OCI-LY7 (cell line): ENCODE measurements at regions not wholly inside any gene's neighbourhood (a gene's known extent, or its start where the extent isn't known, plus 50 kb on each side); places are given as distances from the start of the nearest gene placed in this dataset.

Experiments
- BruUV-seq: library from RNA; stranded (reverse); fragments of 400-500 nt; replicated peaks from 2 replicates; lab custom pipeline; 2021; lab: Mats Ljungman, UMichigan
- CTCF ChIA-PET: fragments of 300-600 bp; sonication (Branson Sonifier 250); formaldehyde crosslinking; loops from one replicate; lab custom pipeline; 2022; ENCODE audit warnings: antibody characterized with exemption; ENCODE audit not compliant: unreplicated experiment; lab: Charles Lee
- POLR2A ChIA-PET: fragments of 300-600 bp; sonication (Branson Sonifier 250); formaldehyde crosslinking; loops from one replicate; lab custom pipeline; 2022; ENCODE audit warnings: antibody characterized with exemption; lab: Charles Lee
- DNase-seq: peaks from one replicate; pipeline ENCODE4 v3.0.0-alpha.2; 2015; ENCODE audit warnings: low spot score
- H2AFZ ChIP-seq: fragments of 200-600 bp; sonication (generic), shearing (Covaris generic); 2 replicates; pipeline ENCODE4 v1.6.1; 2014; ENCODE audit warnings: mild to moderate bottlenecking, antibody characterized with exemption, low read length, moderate library complexity
- H3K27ac ChIP-seq: fragments of 200-600 bp; sonication (generic); 2 replicates; pipeline ENCODE4 v1.5.1; 2014; ENCODE audit warnings: mixed run types, low read depth, mild to moderate bottlenecking, moderate library complexity, low read length, inconsistent platforms; ENCODE audit not compliant: poor library complexity, severe bottlenecking
- H3K36me3 ChIP-seq: fragments of 200-600 bp; sonication (generic); 2 replicates; pipeline ENCODE4 v1.6.1; 2014; ENCODE audit warnings: mild to moderate bottlenecking, antibody characterized with exemption, low read length, moderate library complexity, mixed read lengths; ENCODE audit not compliant: insufficient read depth
- H3K4me1 ChIP-seq: fragments of 200-600 bp; sonication (generic); 2 replicates; pipeline ENCODE4 v1.5.1; 2014; ENCODE audit warnings: mild to moderate bottlenecking, low read length; ENCODE audit not compliant: insufficient read depth, poor library complexity, severe bottlenecking
- H3K4me2 ChIP-seq: fragments of 200-600 bp; sonication (generic); 2 replicates; pipeline ENCODE4 v1.6.1; 2014; ENCODE audit warnings: mild to moderate bottlenecking, low read length
- H3K4me3 ChIP-seq: fragments of 200-600 bp; sonication (generic); 2 replicates; pipeline ENCODE4 v1.5.1; 2014; ENCODE audit warnings: mild to moderate bottlenecking, low read depth, low read length; ENCODE audit not compliant: poor library complexity, severe bottlenecking
- H3K79me2 ChIP-seq: fragments of 200-600 bp; sonication (generic); 2 replicates; pipeline ENCODE4 v1.6.1; 2016; ENCODE audit warnings: low read depth, mild to moderate bottlenecking, low read length, moderate library complexity, mixed read lengths; ENCODE audit not compliant: insufficient read depth
- H3K9me2 ChIP-seq: fragments of 200-600 bp; sonication (generic); 2 replicates; pipeline ENCODE4 v1.6.1; 2016; ENCODE audit warnings: mild to moderate bottlenecking, low read length, mixed read lengths; ENCODE audit not compliant: insufficient read depth
- H3K9me3 ChIP-seq: fragments of 200-600 bp; sonication (generic); 2 replicates; pipeline ENCODE4 v1.6.1; 2014; ENCODE audit warnings: mild to moderate bottlenecking, mixed run types, low read length, mixed read lengths
- H4K20me1 ChIP-seq: fragments of 200-600 bp; sonication (generic); 2 replicates; pipeline ENCODE4 v1.6.1; 2014; ENCODE audit warnings: mild to moderate bottlenecking, antibody characterized with exemption, low read length, moderate library complexity, mixed read lengths; ENCODE audit not compliant: insufficient read depth
- EZH2phosphoT487 ChIP-seq: fragments of 200-600 bp; sonication (generic); IDR thresholded peaks from 2 replicates; pipeline ENCODE4 v1.6.1; 2018; ENCODE audit warnings: low read depth, borderline replicate concordance, mild to moderate bottlenecking, mixed run types, antibody characterized with exemption, low read length, moderate library complexity, mixed read lengths
- intact Hi-C: fragments of 100-400 bp; cut with micrococcal nuclease; formaldehyde crosslinking; loops from one replicate; pipeline ENCODE4 v1.10.0; 2022; ENCODE audit not compliant: unreplicated experiment
- TF ChIP-seq, protein P1 (sequence below): fragments of 200-600 bp; sonication (generic); conservative IDR thresholded peaks from 2 replicates; pipeline ENCODE4 v1.5.1; 2014; ENCODE audit warnings: mild to moderate bottlenecking, antibody characterized with exemption, low read length, moderate library complexity, mixed read lengths

DNA sequence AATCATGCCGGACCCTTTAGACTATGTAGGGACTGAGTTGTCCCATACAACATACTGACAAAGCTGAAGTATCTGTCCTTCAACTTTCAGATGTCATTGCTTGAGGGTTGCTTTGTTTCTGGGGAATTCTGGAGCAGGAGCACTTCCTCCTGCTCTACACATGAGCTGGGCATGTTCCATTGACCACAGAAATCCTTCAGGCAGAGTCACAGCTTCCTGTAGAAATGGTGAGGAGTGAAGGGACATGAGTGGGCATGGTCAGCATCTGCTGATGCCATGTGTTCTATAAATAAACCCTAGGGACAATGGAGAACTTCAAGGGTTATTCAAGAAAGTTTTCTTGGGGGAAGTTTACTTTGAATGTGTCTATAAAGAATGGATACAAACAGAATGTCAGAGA is 296.6 kb upstream of the FBXL7 start:
- Histone ChIP-seq H2AFZ (no peak overlapping the region), H3K9me3 (no peaks in the 10 kb centered on the region), H3K4me3 (no peak overlapping the region), H4K20me1 (no peaks in the 10 kb centered on the region), H3K27ac (no peak overlapping the region), H3K36me3 (no peaks in the 10 kb centered on the region), H3K4me1 (no peaks in the 10 kb centered on the region), H3K9me2 (no peaks in the 10 kb centered on the region), H3K79me2 (no peaks in the 10 kb centered on the region), H3K4me2 (no peak overlapping the region)
- TF ChIP-seq, protein P1, sequence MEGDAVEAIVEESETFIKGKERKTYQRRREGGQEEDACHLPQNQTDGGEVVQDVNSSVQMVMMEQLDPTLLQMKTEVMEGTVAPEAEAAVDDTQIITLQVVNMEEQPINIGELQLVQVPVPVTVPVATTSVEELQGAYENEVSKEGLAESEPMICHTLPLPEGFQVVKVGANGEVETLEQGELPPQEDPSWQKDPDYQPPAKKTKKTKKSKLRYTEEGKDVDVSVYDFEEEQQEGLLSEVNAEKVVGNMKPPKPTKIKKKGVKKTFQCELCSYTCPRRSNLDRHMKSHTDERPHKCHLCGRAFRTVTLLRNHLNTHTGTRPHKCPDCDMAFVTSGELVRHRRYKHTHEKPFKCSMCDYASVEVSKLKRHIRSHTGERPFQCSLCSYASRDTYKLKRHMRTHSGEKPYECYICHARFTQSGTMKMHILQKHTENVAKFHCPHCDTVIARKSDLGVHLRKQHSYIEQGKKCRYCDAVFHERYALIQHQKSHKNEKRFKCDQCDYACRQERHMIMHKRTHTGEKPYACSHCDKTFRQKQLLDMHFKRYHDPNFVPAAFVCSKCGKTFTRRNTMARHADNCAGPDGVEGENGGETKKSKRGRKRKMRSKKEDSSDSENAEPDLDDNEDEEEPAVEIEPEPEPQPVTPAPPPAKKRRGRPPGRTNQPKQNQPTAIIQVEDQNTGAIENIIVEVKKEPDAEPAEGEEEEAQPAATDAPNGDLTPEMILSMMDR = no peak
- TF ChIP-seq EZH2phosphoT487 = no peak
- ChIA-PET CTCF (no interaction called here), POLR2A (no interaction called here)
- no peak for DNase-seq
- intact Hi-C loops = no loop called here
- no TSS peak for BruUV-seq

DNA sequence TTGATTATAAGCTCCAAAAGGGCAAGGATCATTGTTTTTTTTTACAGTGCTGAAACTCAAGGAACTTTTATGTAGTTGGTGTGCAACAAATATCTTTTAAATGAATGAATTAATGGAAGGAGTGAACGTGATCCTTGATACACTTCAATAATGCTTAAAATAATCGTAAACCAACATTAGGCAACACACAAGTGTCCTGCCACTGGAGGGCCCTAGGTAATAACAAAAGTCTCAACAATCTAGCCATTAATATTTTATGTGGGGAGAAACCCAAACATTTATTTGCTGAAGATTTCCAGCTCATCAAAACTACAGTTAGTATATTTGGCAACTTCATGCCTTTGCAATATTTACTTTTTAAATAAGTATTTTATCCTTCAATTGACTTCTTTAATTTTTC is 309.0 kb upstream of the FBXL7 start:
- Histone ChIP-seq H3K27ac (no peak overlapping the region), H2AFZ (no peak overlapping the region), H4K20me1 (no peaks in the 10 kb centered on the region), H3K4me1 (no peaks in the 10 kb centered on the region), H3K4me2 (no peak overlapping the region), H3K9me2 (no peaks in the 10 kb centered on the region), H3K79me2 (no peaks in the 10 kb centered on the region), H3K9me3 (no peaks in the 10 kb centered on the region), H3K36me3 (no peaks in the 10 kb centered on the region), H3K4me3 (no peak overlapping the region)
- CTCF ChIA-PET = no interaction called here
- DNase-seq = no peak
- no TSS peak for BruUV-seq
- no peak for TF ChIP-seq EZH2phosphoT487
- TF ChIP-seq, protein P1 = no peak
- intact Hi-C loops = no loop called here
- POLR2A ChIA-PET = no interaction called here

DNA sequence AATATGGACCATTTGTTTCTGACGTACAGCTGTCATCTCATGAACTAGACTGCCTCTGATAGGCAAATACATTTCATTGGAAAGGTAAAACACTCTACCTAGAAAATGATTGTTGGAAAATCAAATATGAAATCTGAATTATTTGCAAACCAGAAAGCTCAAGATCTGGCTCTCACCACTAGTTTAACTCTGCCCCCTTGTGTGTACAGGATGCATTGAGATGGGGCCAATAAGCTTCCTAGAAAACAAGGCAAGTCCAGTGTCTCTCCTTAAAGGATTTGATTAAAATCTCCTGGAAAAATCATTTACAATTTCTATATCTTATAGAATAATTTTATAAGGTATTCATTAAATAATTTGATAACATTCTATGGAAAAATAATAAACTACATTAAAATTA is 311.9 kb upstream of the ANKH start:
- ChIA-PET POLR2A (no interaction called here), CTCF (no interaction called here)
- no peaks in the 10 kb centered on the region for H3K9me3 ChIP-seq
- H3K79me2 ChIP-seq = no peaks in the 10 kb centered on the region
- H4K20me1 ChIP-seq = no peaks in the 10 kb centered on the region
- no peak overlapping the region for H3K4me2 ChIP-seq
- no peaks in the 10 kb centered on the region for H3K9me2 ChIP-seq
- TF ChIP-seq, protein P1 = no peak
- no peak for TF ChIP-seq EZH2phosphoT487
- no peak overlapping the region for H2AFZ ChIP-seq
- intact Hi-C loops = no loop called here
- H3K36me3 ChIP-seq = no peaks in the 10 kb centered on the region
- no peaks in the 10 kb centered on the region for H3K4me1 ChIP-seq
- no peak overlapping the region for H3K4me3 ChIP-seq
- no peak for DNase-seq
- no TSS peak for BruUV-seq
- H3K27ac ChIP-seq = no peak overlapping the region
